ENCODE measurements at regions not wholly inside any gene's neighbourhood (a gene's known extent, or its start where the extent isn't known, plus 50 kb on each side); places are given as distances from the start of the nearest gene placed in this dataset.

DNA sequence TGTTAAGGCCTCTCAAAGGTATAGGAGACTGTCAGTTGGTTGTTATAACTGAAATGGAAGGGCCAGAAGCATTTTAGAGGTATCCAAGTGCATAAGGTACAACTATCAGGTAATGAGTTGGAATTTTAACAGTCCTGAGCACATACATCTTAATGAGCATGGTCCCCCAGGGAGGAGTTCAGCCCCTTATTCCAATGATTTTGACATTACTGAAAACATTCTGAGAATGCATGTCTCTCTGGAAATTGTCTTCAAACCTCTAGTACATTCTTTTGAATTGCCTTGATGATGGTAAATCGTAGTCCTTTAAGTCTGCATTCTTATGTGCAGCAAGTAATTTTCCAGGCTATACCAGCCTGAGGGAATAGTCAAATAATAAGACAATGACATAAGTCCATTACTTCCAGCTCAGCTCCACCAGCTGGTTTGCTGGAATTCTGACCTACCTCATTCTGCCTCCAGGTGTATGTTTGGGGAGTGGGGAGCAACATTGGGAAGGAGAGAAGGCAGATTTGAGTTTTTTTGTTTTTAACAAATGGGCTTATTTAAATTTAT, 239.2 kb downstream of the MSRB3 start:
- no peak for DNase-seq

DNA sequence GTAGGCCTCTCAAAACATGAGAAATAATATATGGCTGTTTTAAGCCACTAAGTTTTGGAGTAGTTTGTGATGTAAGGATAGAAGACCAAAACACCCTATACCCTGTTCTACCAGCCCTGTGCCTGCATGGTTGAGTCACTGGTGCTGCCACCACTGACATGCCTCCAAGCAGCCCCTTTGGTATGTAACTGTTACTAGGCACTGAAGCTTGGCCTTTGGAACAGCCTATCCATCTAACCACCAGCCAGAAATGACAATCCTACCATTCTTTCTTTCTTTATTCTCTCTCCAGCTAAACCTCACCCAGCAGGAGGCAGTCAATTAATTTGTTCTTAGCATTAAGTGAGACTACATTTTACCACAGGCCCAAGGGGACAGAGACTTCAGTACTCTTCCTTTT, 240.3 kb downstream of the MSRB3 start:
- no peak for DNase-seq

DNA sequence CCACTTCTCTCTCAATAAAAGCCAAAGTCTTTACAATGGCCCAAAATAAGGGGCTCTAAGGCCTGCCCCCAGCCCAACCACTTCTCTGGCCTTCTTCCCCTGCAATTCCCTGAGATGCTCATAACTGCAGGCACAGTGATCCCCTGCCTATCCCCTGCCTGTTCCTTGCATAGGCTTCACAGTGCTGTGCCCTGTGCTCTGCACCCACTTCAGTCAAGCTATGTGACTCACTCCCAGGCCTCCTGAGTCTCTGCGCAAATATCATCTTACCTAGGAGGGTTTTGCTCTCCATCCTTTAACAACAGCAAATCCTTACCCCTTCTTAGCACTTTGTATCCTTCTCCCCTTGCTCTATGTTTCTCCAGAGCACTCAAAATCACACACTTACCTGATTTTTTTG, 242.2 kb downstream of the MSRB3 start:
- no peak for DNase-seq

DNA sequence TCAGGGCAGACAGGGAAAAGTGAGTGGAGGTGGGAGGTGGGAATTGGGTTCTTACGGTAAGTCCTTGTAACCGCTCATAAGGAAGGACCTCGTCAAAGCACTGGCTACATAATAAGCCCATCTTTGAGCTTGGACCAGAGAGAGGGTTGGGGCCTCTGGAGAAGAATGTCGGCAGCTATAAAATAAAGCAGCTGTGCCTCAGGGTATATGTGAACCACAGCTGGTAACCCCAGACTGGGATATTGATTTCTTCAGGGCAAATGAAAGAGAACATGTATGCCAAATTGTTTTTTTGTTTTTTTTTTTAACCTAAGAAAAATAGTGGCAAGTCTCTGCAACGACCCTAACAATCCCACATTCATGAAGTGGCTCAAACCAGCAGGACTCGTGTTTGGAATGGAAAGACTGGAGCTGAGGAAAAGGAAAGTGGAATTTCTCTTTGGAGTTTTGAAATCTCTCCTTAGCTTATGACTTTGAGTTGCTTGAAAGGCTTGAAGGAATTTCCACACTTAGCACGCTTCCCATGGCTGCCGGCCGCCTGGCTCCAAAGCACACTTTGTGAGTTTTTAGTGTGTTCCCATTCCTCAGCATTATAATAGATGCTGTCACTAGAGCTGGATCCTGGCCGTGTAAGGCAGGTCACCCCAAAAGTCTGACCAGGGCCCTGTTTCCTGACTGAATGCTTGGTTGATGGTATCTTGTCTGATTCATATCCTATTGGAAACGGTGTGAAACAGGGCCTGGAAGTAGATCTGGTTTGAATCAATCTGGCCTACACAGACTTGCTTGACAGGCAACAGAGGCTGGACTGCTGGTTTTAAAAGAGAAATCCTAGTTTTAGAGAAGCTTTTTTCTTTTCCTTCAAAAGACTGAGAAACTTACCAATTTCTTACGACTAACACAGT, 244.7 kb downstream of the MSRB3 start:
- no peak for DNase-seq

DNA sequence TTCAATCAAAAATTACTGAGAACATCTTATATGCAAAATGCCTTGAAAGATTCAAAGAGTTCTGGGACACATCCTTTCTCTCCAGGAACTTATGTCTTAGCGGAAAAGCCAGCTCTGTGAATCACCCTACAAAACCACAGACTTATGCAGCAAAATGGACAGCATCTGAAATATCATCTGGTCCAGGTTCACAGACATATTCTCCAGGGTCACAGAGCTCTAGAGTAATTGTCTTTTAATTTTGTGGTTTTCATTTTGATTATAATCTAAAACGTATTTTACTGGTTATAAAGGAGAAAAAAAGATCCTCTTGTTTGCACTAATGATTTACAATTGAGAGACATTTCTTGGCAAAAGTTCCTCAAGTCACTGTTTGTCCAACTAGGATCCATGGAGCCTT, 246.2 kb downstream of the MSRB3 start:
- no peak for DNase-seq

DNA sequence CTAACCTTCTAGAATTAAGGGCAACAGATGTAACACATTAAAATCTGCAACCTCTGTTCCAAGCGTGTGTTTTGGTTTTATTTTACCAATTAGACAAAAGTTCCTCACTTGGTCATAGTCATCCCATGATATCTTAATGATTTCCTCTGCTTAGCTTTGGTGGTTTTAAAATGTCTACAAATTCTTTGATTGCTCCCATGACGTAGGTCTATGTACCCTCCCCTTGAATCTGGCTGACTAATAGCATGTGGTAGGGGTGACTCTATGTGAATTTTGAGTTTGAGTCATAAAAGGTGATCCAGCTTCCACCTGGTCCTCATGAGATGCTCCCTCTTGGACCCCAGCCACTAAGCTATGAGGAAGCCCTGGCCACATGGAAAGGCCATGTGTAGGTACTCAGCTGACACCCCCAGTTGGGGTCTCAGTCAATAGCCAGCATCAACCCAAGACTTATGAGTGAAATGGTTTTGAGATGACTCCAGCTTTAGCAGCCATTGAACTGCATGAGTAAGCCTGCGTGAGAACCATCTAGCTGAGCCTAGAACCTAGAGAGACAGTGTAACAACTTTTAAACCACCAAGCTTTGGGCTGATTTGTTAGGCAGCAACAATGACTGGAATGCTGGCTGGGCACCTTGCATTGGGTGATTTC, 247.1 kb downstream of the MSRB3 start:
- no peak for DNase-seq

DNA sequence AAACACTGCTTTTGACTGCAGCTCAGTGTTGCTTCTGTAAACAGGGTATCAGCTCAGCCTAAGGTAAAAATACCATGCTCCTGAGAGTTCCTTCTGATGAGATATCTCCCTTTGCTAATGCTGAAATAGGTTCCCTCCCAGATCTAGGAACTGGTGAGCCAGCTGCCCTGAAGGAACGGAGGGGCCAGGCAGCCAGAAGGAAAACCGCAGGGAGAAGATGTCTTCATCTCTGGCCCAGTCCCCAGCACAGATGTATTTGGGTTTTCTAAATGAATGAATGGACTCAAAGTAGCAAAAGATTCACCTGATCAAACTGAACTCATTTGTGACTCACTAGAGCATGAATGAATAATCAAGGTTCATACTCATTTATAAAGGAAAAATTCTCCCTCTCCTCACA, 247.8 kb downstream of the MSRB3 start:
- no peak for DNase-seq

DNA sequence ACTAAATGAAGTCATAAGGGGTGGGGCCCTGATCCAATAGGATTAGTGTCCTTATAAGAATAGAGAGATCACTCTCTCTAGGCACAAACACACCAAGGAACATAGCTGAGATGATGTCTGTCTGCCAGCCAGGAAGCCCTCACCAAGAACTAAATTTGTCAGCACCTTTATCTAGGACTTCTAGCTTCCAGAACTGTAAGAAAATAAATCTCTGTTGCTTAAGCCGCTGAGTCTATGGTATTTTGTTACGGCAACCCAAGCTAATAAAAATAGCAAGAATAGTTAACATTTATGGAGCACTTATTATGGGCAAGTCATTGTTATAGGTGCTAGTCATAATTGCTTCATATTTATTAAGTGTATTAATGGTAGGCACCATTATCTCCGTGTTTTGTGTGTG, 249.6 kb downstream of the MSRB3 start:
- no peak for DNase-seq

DNA sequence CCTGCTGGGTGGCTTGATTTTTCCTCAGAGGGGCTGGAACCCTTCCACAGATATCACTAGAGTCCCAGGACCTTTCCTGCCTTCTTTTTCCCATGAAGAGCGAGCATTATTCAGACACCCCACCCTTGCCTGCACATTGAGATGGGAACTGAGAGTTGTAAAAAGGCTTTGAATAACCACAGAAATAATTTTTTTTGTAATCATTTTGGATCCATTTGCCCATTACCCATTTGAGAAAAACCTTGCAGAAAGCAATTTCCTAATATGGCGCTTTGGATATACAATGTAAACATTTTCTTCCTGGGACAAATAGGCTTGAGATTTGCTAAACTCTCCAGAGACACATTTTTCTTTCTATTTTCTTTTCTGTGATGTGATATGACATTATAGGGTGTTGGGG, 250.6 kb downstream of the MSRB3 start:
- no peak for DNase-seq

DNA sequence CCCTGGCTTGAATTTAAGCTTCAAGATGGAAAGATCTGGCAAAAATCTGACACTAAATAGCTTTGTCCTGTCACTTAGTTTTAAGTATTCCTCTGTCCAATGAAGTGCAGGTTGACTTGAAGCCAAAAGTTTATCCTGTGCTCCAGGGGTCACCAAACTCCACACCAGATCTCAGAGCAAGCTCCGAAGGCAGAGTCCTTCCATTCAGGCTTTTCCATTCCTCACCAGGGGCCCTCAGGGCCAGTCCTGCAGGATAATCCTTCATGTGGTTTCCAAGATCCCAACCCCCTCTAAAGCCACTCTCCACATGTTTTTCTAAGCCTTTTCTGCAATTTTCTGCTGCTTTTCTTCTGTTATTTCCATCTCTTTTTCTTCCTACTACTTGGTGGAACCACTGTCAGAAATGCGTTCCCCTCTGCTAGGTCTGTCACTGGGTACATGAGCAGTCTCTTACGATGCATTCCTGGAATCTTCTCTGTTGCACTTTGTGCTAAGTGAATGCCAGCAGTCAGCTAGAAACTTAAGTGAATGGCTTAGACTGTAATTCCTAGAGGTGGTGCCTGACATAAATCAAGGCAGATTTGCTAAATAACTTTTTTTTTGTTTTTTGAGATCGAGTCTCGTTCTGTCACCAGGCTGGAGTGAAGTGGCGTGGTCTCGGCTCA, 251.4 kb downstream of the MSRB3 start:
- no peak for DNase-seq

DNA sequence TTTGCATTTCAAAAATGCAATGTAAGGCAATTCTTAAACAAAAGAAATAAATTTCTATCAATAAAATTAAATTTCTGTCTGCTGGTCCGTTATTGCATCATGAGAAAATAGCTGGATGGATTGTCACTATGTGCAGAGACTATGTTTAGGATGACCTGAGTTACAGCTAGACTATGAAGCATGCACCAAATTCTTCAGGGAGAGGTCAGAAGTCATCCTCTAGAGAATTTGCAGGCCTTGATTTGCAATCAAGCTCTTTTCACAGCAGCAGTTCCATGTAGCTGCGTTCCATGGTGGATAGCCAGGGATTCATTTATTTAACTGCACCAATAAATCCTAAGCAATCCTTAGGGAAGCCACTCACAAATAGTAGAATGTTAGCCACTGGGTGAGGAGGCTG, 253.7 kb downstream of the MSRB3 start:
- no peak for DNase-seq

DNA sequence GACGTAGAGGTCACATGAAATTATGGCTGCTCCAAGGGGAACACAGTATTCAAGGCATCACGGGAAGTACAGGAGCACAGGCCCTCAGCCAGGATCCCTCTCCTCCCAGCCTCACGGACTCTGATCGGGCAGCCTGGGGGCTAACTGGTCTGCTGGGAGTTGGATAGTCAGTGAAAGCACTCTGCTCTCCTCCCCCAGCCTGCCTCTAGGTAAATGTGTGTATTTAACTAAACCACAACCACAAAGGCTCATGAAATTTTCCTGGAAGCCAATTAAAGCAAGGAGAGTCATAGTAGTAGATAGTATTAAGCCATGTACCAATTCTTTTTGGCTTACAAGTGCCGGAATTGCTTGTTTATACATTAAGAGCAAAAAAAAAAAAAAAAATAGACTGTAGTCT, 254.3 kb downstream of the MSRB3 start:
- DNase-seq = no peak

DNA sequence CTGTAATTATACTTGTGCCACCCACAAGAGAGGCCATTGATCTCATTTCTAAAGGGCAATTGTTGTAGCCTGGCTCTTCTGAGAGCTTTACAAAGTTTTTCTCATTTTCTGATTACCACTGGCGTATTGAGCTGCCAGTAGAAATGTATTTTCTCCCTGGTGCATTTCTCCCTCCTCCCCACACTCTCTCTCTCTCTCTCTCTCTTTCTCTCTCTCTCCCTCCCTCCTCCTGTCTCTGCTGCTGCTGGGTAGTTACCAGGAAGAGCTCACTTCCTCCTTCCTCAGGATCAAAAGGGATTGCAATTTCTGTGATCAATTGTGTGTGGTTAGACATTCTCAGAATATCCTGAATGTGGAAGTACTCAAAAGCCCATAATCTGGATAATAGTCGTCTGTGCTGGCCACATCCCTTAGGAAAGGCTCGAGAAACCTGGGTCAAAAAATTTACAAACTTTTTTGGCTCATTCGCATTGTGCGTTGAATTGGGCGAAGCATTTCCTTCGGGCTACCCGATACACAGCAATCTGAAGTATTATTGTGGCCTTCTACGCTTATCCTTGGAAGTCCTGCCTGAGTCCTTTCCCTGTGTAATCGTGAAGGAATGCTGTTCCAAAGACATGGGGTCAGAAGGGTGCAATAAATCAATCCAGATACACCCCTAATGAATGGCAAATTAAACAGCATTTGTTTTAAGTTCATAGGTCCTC, 254.8 kb downstream of the MSRB3 start:
- DNase-seq = no peak

DNA sequence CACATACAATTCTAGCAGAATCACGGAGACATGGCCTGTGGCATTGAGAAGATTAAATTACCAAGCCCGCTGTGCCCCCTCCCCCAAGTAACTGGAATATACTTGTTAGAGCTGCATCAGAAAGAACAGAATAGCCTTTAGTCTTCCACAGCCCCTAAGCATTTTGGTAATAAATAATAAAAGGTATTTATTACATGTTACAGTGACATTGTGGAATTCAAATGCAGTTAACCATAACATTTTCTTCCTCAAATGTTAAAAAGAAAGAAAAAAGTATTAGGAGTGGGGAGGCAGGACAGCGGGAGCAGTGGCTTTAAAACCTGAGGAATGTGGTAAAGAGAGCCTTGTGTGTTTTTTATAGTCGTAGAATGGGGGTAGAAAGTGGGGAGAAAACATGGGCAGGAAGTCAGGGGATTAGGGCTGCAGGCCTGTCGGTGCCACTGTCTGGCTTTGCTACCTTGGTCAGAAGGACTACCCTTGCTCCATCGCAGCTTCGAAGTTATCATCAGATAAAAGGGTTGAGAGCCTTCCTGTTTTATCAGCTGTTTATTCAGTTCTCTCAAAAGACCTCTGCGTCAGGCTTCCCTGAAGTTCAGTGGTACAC, 255.9 kb downstream of the MSRB3 start:
- DNase-seq = no peak

DNA sequence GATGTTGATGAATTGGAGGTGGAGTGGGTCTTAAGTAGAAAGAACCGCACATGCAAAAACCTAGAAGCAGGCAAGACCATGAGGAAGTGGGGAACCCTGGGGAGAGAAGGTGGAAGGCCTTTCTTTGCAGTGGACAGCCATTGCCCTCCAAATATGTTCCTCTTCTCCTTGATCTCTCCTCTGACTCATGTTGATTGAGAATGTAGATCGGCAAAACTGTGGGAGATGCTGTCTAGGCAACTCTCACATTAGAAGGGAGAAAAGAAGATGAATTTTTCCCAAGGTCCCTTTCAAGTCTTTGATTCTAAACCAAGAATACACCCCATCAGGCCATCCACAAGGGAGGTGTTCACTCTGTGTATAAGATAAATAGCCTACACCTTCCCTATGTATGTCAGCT, 257.5 kb downstream of the MSRB3 start:
- no peak for DNase-seq

DNA sequence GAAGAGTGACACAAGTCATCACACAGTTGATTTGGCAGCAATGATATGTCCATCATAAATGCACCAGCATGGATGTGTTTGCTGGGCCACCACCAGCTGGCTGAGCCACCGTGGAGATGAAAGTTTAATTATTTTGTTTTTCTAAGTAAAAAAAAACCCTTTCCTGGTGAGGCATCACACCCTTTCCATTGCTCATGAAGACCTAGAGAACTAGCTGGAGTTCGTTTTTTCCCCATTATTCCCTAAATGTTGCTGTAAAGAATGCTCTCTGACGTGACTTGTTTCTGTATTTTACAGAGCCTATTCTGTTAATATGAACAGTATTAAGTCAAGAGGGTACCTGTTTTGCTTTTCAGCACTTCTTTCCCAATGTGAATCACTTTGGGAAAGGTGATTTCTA, 257.9 kb downstream of the MSRB3 start:
- no peak for DNase-seq

DNA sequence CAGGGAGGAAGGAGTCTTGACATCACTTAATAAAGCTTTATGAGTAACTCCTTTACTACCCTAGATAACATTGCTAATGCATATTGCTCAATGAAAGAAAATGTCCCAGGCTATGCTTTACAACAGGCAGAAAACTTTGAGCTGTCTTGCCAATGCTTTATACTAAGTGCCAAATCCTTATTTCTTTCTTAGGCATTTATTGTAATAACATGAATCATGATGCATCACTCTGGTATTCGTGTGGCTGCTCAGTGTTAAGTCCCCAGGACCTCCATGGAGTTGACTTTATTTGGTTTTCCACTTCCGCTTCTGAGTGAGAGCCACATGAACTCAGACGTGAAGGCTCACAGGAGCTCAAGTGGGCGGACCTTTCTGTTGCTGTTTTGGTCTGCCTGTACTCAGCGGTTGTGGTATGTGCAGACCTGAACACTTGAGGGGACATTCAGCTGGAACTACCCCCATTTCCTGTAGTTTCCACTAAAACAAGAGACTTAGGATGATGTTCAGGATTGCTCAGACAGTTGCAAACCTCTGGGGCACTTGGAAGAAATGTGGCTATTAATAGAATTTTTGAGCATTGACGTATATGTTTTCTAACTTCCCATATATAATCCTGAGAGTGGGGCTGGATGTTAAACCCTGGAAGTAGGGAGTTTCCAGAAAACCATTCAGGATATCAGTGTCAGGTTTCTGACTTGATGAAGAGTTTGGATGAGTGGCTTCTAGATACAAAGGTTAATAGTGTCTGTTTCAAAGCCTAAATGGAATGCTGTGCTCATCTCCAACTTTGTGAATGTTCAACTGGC, 258.6 kb downstream of the MSRB3 start:
- no peak for DNase-seq

DNA sequence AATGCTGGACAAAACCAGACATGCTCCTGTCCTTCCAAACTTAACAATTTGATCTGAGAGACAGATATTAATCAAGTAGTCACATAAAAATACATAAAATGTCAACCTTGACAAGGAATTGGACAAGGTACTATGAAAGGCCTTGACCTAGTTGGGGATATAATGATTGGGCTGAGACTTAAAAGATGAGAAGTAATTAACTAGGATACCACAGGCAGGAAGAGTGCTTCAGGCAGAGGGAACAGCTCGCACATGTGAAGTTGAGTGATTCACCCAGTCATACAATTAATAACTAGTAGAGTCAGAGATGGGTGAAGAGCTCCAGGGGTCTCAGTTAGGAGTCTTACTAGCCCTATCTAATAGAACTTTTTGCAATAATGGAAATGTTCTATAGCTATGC, 259.5 kb downstream of the MSRB3 start:
- DNase-seq = no peak

DNA sequence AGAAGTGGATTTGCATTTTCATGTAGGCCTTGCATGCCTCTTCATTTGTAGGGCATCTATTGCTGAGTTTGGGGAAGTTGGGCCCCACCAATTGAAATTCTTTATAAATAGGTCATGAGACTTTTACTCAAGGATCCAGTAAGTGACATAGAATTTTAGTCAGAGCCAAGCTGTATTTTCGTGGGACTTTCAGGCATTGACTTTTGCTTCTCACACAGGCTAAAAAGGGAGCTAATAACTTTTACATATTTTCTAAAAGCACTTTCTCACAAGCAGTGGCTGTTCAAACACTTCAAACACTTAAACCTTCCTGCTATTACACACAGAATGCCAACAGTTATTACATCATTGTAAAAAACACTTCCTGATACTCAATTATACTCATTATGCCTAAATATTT, 260.5 kb downstream of the MSRB3 start:
- DNase-seq = no peak

DNA sequence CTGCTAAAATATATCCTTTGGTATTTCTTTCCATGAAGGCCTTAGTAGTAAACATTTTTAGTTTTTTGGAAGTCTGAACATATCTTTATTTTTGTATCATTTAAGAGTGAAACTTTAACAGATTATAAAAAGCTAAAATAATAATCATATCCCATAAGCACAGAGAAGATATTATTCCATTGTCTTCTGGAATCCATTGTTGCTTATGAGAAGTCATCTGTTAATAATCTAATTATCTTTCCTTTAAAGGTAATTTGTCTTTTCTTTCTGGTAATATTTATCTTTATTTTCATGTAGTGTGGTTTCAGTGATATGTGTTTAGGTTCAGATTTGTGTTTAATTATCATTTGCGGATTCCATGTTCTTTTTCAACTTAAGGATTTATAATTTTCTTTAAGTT, 261.7 kb downstream of the MSRB3 start:
- no peak for DNase-seq

DNA sequence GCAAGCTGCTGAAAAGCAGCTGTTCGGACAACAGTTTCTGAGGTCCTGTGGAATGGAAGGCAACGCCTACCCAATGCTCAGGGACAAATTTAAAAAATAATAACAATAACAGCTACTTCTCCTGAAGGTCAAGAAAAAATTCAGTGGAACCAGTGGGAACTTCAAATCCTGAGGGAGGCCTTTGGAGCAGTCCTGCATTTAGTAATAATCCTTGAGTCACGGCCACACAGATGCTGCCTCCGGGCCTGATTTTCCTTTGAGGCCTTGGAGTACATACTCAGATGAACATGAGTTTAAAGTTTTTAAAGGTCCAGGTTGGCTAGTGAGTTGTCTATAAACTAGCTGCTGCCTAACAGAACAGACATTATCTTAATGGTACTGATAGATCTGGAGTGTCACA, 268.0 kb downstream of the MSRB3 start:
- DNase-seq = no peak
